ENCODE measurements at regions not wholly inside any gene's neighbourhood (a gene's known extent, or its start where the extent isn't known, plus 50 kb on each side); places are given as distances from the start of the nearest gene placed in this dataset.

DNA sequence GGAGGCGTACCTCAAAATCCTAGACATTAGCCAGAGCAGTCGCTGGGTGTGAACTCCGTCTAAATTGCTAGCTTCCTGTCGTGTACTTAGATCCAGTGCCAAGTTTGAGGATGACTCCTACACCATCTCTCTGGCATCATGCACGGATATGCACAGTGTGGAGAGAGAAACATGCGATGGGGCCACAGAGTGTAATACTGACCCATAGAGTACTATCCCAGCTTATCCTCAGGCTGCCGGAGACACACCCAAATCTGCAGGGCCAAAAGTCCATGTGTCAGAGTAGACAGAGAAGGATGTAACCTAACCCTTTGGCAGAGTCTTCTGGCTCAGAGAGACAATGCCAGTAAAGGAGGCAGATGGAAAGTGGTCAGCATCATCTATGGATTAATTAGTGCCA lies 84.2 kb downstream of the ARL4C start:
- TF ChIP-seq, protein P1, sequence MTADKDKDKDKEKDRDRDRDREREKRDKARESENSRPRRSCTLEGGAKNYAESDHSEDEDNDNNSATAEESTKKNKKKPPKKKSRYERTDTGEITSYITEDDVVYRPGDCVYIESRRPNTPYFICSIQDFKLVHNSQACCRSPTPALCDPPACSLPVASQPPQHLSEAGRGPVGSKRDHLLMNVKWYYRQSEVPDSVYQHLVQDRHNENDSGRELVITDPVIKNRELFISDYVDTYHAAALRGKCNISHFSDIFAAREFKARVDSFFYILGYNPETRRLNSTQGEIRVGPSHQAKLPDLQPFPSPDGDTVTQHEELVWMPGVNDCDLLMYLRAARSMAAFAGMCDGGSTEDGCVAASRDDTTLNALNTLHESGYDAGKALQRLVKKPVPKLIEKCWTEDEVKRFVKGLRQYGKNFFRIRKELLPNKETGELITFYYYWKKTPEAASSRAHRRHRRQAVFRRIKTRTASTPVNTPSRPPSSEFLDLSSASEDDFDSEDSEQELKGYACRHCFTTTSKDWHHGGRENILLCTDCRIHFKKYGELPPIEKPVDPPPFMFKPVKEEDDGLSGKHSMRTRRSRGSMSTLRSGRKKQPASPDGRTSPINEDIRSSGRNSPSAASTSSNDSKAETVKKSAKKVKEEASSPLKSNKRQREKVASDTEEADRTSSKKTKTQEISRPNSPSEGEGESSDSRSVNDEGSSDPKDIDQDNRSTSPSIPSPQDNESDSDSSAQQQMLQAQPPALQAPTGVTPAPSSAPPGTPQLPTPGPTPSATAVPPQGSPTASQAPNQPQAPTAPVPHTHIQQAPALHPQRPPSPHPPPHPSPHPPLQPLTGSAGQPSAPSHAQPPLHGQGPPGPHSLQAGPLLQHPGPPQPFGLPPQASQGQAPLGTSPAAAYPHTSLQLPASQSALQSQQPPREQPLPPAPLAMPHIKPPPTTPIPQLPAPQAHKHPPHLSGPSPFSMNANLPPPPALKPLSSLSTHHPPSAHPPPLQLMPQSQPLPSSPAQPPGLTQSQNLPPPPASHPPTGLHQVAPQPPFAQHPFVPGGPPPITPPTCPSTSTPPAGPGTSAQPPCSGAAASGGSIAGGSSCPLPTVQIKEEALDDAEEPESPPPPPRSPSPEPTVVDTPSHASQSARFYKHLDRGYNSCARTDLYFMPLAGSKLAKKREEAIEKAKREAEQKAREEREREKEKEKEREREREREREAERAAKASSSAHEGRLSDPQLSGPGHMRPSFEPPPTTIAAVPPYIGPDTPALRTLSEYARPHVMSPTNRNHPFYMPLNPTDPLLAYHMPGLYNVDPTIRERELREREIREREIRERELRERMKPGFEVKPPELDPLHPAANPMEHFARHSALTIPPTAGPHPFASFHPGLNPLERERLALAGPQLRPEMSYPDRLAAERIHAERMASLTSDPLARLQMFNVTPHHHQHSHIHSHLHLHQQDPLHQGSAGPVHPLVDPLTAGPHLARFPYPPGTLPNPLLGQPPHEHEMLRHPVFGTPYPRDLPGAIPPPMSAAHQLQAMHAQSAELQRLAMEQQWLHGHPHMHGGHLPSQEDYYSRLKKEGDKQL (CRISPR knock-in tag; IDR thresholded peaks at IDR 0.05; ENCODE audit: low read depth), result no peak
- no peak for TF ChIP-seq ZNF10 (CRISPR knock-in tag; IDR thresholded peaks at IDR 0.05; ENCODE audit: borderline replicate concordance, low read depth)
- TF ChIP-seq, protein P2, sequence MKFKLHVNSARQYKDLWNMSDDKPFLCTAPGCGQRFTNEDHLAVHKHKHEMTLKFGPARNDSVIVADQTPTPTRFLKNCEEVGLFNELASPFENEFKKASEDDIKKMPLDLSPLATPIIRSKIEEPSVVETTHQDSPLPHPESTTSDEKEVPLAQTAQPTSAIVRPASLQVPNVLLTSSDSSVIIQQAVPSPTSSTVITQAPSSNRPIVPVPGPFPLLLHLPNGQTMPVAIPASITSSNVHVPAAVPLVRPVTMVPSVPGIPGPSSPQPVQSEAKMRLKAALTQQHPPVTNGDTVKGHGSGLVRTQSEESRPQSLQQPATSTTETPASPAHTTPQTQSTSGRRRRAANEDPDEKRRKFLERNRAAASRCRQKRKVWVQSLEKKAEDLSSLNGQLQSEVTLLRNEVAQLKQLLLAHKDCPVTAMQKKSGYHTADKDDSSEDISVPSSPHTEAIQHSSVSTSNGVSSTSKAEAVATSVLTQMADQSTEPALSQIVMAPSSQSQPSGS (CRISPR knock-in tag; IDR thresholded peaks at IDR 0.05), result no peak
- no peak for TF ChIP-seq ZNF510 (CRISPR knock-in tag; IDR thresholded peaks at IDR 0.05; ENCODE audit: low read depth)
- no peak for TF ChIP-seq POLR2A (IDR thresholded peaks at IDR 0.05; ENCODE audit: insufficient read depth in 1 of 2, low read depth in 2 of 2, low read length in 2 of 2)
- TF ChIP-seq RBM39 (IDR thresholded peaks at IDR 0.05; ENCODE audit: low read depth, low read length, poor library complexity, severe bottlenecking), result no peak
- TF ChIP-seq, protein P3, sequence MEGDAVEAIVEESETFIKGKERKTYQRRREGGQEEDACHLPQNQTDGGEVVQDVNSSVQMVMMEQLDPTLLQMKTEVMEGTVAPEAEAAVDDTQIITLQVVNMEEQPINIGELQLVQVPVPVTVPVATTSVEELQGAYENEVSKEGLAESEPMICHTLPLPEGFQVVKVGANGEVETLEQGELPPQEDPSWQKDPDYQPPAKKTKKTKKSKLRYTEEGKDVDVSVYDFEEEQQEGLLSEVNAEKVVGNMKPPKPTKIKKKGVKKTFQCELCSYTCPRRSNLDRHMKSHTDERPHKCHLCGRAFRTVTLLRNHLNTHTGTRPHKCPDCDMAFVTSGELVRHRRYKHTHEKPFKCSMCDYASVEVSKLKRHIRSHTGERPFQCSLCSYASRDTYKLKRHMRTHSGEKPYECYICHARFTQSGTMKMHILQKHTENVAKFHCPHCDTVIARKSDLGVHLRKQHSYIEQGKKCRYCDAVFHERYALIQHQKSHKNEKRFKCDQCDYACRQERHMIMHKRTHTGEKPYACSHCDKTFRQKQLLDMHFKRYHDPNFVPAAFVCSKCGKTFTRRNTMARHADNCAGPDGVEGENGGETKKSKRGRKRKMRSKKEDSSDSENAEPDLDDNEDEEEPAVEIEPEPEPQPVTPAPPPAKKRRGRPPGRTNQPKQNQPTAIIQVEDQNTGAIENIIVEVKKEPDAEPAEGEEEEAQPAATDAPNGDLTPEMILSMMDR (CRISPR knock-in tag; IDR thresholded peaks at IDR 0.05), result no peak
- TF ChIP-seq SP4 (CRISPR knock-in tag; IDR thresholded peaks at IDR 0.05), result no peak
- no peak for TF ChIP-seq RAD21 (CRISPR knock-in tag; IDR thresholded peaks at IDR 0.05)
- TF ChIP-seq TCF7 (IDR thresholded peaks at IDR 0.05; ENCODE audit: low read depth), result no peak

Measured in HepG2 (cell line).